ENCODE measurements at regions not wholly inside any gene's neighbourhood (a gene's known extent, or its start where the extent isn't known, plus 50 kb on each side); places are given as distances from the start of the nearest gene placed in this dataset.

- no peak for TF ChIP-seq CTCF (IDR thresholded peaks at IDR 0.05)
- TF ChIP-seq POLR2A (IDR thresholded peaks at IDR 0.05): no peak
- TF ChIP-seq POLR2AphosphoS5 (IDR thresholded peaks at IDR 0.05): no peak
- no peak for TF ChIP-seq EP300 (IDR thresholded peaks at IDR 0.05; ENCODE audit: low read depth)
Measured at GRCh38 chr4:124804041-124804440, 91.5 kb upstream of the ANKRD50 start.

Measured in transverse colon (tissue), 4 donors.